HL-60 (cell line): ENCODE measurements at regions not wholly inside any gene's neighbourhood (a gene's known extent, or its start where the extent isn't known, plus 50 kb on each side); places are given as distances from the start of the nearest gene placed in this dataset.
"Not testable (repeated sequence)": the region's sequence is repeated elsewhere in the genome, so short reads cannot be mapped to it uniquely, and the experiment has no call there.

Experiments used
- GABPA ChIP-seq: IDR thresholded peaks from 2 replicates; pipeline ENCODE4 v1.6.1; 2012; ENCODE audit warnings: low read depth
- POLR2AphosphoS5 ChIP-seq: IDR thresholded peaks from 2 replicates; pipeline ENCODE4 v1.6.1; 2012; ENCODE audit warnings: low read depth
- TF ChIP-seq, protein P1 (sequence below): IDR thresholded peaks from one replicate; pipeline ENCODE4 v1.5.1; 2011; ENCODE audit warnings: low read length, control low read depth, inconsistent platforms; ENCODE audit not compliant: insufficient read depth
- TF ChIP-seq, protein P2 (sequence below): IDR thresholded peaks from 2 replicates; pipeline ENCODE4 v1.6.1; 2012; ENCODE audit warnings: low read depth; ENCODE audit not compliant: insufficient replicate concordance

DNA sequence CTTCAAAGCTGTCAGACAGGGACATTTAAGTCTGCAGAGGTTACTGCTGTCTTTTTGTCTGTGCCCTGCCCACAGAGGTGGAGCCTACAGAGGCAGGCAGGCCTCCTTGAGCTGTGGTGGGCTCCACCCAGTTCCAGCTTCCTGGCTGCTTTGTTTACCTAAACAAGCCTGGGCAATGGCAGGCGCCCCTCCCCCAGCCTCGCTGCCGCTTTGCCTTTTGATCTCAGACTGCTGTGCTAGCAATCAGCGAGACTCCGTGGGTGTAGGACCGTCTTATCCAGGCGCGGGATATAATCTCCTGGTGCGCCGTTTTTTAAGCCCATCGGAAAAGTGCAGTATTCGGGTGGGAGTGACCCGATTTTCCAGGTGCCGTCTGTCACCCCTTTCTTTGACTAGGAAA, 773.5 kb downstream of the KCNJ3 start:
- TF ChIP-seq, protein P1, sequence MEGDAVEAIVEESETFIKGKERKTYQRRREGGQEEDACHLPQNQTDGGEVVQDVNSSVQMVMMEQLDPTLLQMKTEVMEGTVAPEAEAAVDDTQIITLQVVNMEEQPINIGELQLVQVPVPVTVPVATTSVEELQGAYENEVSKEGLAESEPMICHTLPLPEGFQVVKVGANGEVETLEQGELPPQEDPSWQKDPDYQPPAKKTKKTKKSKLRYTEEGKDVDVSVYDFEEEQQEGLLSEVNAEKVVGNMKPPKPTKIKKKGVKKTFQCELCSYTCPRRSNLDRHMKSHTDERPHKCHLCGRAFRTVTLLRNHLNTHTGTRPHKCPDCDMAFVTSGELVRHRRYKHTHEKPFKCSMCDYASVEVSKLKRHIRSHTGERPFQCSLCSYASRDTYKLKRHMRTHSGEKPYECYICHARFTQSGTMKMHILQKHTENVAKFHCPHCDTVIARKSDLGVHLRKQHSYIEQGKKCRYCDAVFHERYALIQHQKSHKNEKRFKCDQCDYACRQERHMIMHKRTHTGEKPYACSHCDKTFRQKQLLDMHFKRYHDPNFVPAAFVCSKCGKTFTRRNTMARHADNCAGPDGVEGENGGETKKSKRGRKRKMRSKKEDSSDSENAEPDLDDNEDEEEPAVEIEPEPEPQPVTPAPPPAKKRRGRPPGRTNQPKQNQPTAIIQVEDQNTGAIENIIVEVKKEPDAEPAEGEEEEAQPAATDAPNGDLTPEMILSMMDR: not testable (repeated sequence)
- not testable (repeated sequence) for TF ChIP-seq POLR2AphosphoS5, GABPA
- TF ChIP-seq, protein P2, sequence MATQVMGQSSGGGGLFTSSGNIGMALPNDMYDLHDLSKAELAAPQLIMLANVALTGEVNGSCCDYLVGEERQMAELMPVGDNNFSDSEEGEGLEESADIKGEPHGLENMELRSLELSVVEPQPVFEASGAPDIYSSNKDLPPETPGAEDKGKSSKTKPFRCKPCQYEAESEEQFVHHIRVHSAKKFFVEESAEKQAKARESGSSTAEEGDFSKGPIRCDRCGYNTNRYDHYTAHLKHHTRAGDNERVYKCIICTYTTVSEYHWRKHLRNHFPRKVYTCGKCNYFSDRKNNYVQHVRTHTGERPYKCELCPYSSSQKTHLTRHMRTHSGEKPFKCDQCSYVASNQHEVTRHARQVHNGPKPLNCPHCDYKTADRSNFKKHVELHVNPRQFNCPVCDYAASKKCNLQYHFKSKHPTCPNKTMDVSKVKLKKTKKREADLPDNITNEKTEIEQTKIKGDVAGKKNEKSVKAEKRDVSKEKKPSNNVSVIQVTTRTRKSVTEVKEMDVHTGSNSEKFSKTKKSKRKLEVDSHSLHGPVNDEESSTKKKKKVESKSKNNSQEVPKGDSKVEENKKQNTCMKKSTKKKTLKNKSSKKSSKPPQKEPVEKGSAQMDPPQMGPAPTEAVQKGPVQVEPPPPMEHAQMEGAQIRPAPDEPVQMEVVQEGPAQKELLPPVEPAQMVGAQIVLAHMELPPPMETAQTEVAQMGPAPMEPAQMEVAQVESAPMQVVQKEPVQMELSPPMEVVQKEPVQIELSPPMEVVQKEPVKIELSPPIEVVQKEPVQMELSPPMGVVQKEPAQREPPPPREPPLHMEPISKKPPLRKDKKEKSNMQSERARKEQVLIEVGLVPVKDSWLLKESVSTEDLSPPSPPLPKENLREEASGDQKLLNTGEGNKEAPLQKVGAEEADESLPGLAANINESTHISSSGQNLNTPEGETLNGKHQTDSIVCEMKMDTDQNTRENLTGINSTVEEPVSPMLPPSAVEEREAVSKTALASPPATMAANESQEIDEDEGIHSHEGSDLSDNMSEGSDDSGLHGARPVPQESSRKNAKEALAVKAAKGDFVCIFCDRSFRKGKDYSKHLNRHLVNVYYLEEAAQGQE: not testable (repeated sequence)
